ENCODE measurements at regions not wholly inside any gene's neighbourhood (a gene's known extent, or its start where the extent isn't known, plus 50 kb on each side); places are given as distances from the start of the nearest gene placed in this dataset.

- no peak overlapping the region for H3K4me3 ChIP-seq (ENCODE audit: low read depth, low read length)
- TF ChIP-seq, protein P1, sequence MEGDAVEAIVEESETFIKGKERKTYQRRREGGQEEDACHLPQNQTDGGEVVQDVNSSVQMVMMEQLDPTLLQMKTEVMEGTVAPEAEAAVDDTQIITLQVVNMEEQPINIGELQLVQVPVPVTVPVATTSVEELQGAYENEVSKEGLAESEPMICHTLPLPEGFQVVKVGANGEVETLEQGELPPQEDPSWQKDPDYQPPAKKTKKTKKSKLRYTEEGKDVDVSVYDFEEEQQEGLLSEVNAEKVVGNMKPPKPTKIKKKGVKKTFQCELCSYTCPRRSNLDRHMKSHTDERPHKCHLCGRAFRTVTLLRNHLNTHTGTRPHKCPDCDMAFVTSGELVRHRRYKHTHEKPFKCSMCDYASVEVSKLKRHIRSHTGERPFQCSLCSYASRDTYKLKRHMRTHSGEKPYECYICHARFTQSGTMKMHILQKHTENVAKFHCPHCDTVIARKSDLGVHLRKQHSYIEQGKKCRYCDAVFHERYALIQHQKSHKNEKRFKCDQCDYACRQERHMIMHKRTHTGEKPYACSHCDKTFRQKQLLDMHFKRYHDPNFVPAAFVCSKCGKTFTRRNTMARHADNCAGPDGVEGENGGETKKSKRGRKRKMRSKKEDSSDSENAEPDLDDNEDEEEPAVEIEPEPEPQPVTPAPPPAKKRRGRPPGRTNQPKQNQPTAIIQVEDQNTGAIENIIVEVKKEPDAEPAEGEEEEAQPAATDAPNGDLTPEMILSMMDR (IDR thresholded peaks at IDR 0.05; ENCODE audit: insufficient read depth, low read length): no peak
- no peak for DNase-seq (ENCODE audit: low read depth)
Measured at GRCh38 chr3:25027650-25028049, 400.4 kb upstream of the RARB start.

DNA sequence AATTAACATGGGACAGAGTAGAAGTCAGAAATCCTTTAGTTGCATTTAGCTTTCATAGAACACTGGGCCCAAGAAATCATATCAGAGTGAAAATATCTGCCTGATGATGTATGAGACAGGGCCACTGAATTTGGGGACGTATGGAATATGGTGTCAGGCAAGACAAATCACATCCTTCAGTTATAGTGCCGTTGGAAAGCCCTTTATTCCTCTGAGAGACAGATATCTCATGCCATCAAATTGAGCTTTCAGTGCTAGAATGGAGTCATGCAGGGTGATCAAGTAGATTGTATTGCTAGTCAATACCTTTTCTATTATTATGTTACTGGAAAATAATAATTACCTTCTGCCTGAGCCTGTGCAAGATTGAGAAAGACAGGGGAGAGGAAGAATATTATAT is 398.2 kb upstream of the RARB start:
- TF ChIP-seq, protein P1 (IDR thresholded peaks at IDR 0.05; ENCODE audit: insufficient read depth, low read length): no peak
- DNase-seq (ENCODE audit: low read depth): no peak
- H3K4me3 ChIP-seq (ENCODE audit: low read depth, low read length): no peak overlapping the region

- no peak overlapping the region for H3K4me3 ChIP-seq (ENCODE audit: low read depth, low read length)
- DNase-seq (ENCODE audit: low read depth): no peak
Measured at GRCh38 chr3:25032344-25032743, 395.7 kb upstream of the RARB start.

GRCh38 chr3:25033407-25034029 is 394.5 kb upstream of the RARB start:
- no peak overlapping the region for H3K4me3 ChIP-seq (ENCODE audit: low read depth, low read length)
- no peak for DNase-seq (ENCODE audit: low read depth)
- TF ChIP-seq, protein P1 (IDR thresholded peaks at IDR 0.05; ENCODE audit: insufficient read depth, low read length): peak; percentile 23

More at GRCh38 chr3:25032344-25032743, 395.7 kb upstream of the RARB start:
- TF ChIP-seq, protein P1 (IDR thresholded peaks at IDR 0.05; ENCODE audit: insufficient read depth, low read length): no peak

DNA sequence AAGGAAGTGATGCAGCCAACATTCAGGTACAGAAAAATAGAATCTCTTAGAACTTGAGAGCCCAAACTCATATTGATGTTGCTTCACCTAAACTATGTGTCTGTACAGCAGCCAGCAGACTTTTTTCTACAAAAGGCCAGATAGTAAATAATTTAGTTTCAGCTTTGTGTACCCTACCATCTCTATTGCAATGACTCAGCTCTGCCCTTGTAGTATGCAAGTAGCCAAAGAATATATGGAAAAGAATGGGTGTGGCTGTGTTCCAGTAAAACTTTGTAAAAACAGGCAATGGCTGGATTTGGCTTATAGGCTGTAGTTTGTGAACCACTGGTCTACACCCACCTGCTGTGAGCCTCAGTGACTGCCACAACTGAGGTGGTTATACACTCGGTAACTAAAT is 392.5 kb upstream of the RARB start:
- DNase-seq (ENCODE audit: low read depth): peak; percentile 25
- TF ChIP-seq, protein P1 (IDR thresholded peaks at IDR 0.05; ENCODE audit: insufficient read depth, low read length): no peak
- H3K4me3 ChIP-seq (ENCODE audit: low read depth, low read length): no peak overlapping the region

- no peak overlapping the region for H3K4me3 ChIP-seq (ENCODE audit: low read depth, low read length)
- DNase-seq (ENCODE audit: low read depth): no peak
- TF ChIP-seq, protein P1 (IDR thresholded peaks at IDR 0.05; ENCODE audit: insufficient read depth, low read length): no peak
Measured at GRCh38 chr3:25036633-25037032, 391.4 kb upstream of the RARB start.

DNA sequence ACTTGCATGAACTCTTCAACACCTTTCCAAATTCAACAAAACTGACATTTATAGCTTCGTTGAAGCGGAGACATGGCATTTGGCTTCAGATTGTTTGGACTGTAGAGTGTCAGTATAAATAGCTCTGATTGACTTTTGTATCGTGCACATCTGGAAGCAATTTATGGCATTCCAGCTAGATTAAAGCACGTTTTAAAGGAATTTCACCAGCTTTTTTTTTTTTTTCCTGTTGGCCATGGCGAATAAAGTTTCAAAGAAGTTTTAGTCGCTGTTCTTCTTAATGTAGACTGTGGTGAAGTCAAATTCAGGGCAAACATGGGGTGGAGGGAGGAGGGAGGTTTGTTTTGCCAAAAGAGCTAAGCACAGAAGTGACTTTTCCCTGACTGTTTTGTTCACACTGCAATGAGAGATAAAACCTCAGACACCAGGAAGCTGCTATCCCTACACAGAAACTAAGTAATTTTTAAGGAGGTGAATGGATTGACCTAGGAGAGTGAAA is 391.0 kb upstream of the RARB start:
- no peak overlapping the region for H3K4me3 ChIP-seq (ENCODE audit: low read depth, low read length)
- TF ChIP-seq, protein P1 (IDR thresholded peaks at IDR 0.05; ENCODE audit: insufficient read depth, low read length): no peak
- peak; percentile 48 for DNase-seq (ENCODE audit: low read depth)
